GM18519 (cell line): ENCODE measurements at regions not wholly inside any gene's neighbourhood (a gene's known extent, or its start where the extent isn't known, plus 50 kb on each side); places are given as distances from the start of the nearest gene placed in this dataset.
"Not testable (repeated sequence)": the region's sequence is repeated elsewhere in the genome, so short reads cannot be mapped to it uniquely, and the experiment has no call there.

Experiments used
- ATAC-seq: cut with Tn5 transposase; IDR thresholded peaks from one replicate; pipeline ENCODE4 v1.9.1; 2021; ENCODE audit warnings: mild to moderate bottlenecking, moderate library complexity; ENCODE audit not compliant: unreplicated experiment, low FRiP score

DNA sequence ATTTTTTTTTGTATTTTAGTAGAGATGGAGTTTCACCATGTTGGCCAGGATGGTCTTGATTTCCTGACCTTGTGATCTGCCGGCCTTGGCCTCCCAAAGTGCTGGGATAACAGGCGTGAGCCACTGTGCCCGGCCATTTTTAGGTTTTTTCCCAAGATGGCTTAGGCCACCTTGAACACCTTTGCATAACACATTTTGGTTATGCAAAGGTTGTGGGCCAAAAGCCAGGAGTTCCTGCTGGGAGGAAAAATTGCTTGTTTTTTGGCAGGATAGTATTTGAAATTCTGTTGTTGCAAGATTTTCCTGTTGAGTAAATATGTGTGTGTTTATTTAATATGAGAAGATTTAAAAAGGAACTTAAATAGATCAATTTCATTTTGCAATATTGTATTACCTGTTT, 65.3 kb upstream of the KCNJ18 start:
- ATAC-seq, result not testable (repeated sequence)
